ENCODE measurements at regions not wholly inside any gene's neighbourhood (a gene's known extent, or its start where the extent isn't known, plus 50 kb on each side); places are given as distances from the start of the nearest gene placed in this dataset.

- Histone ChIP-seq H3K79me2 (ENCODE audit: insufficient read depth, low read length) (no peaks in the 10 kb centered on the region), H3K4me2 (ENCODE audit: low read depth, low read length, poor library complexity, severe bottlenecking) (no peak overlapping the region), H3K9me2 (replicated peaks; ENCODE audit: low read depth, low read length) (no peaks in the 10 kb centered on the region), H3K4me1 (ENCODE audit: insufficient read depth, low read length, poor library complexity, severe bottlenecking) (no peaks in the 10 kb centered on the region), H3K36me3 (ENCODE audit: insufficient read depth, low read length) (no peaks in the 10 kb centered on the region), H3K9ac (ENCODE audit: low read depth, low read length, poor library complexity, severe bottlenecking) (no peak overlapping the region), H3K9me3 (ENCODE audit: insufficient read depth, low read depth, low read length) (no peaks in the 10 kb centered on the region), H2AFZ (ENCODE audit: low read length) (no peak overlapping the region), H3K27me3 (ENCODE audit: insufficient read depth, low read length, poor library complexity, severe bottlenecking) (no peaks in the 10 kb centered on the region), H3F3A (ENCODE audit: low read depth) (no peaks in the 10 kb centered on the region), H3K4me3 (ENCODE audit: low read length, poor library complexity, severe bottlenecking) (no peak overlapping the region), H4K20me1 (ENCODE audit: insufficient read depth, low read length, poor library complexity, severe bottlenecking) (no peaks in the 10 kb centered on the region)
- TF ChIP-seq CTCF (conservative IDR thresholded peaks at IDR 0.05; ENCODE audit: low read length) (no peak), EZH2phosphoT487 (IDR thresholded peaks at IDR 0.05; ENCODE audit: borderline replicate concordance) (no peak)
Observed at GRCh38 chr12:25308756-25309155, 58.0 kb upstream of the KRAS start.

- H4K20me1 ChIP-seq (ENCODE audit: insufficient read depth, low read length, poor library complexity, severe bottlenecking): no peaks in the 10 kb centered on the region
- H3K27me3 ChIP-seq (ENCODE audit: insufficient read depth, low read length, poor library complexity, severe bottlenecking): no peaks in the 10 kb centered on the region
- TF ChIP-seq CTCF (conservative IDR thresholded peaks at IDR 0.05; ENCODE audit: low read length) (no peak), EZH2phosphoT487 (IDR thresholded peaks at IDR 0.05; ENCODE audit: borderline replicate concordance) (no peak)
- H3K4me3 ChIP-seq (ENCODE audit: low read length, poor library complexity, severe bottlenecking): no peak overlapping the region
- H3K9ac ChIP-seq (ENCODE audit: low read depth, low read length, poor library complexity, severe bottlenecking): no peak overlapping the region
- H3K9me2 ChIP-seq (replicated peaks; ENCODE audit: low read depth, low read length): no peaks in the 10 kb centered on the region
- H3F3A ChIP-seq (ENCODE audit: low read depth): no peaks in the 10 kb centered on the region
- H3K36me3 ChIP-seq (ENCODE audit: insufficient read depth, low read length): no peaks in the 10 kb centered on the region
- no peaks in the 10 kb centered on the region for H3K79me2 ChIP-seq (ENCODE audit: insufficient read depth, low read length)
- no peaks in the 10 kb centered on the region for H3K9me3 ChIP-seq (ENCODE audit: insufficient read depth, low read depth, low read length)
- no peak overlapping the region for H3K4me2 ChIP-seq (ENCODE audit: low read depth, low read length, poor library complexity, severe bottlenecking)
- H2AFZ ChIP-seq (ENCODE audit: low read length): no peak overlapping the region
- no peaks in the 10 kb centered on the region for H3K4me1 ChIP-seq (ENCODE audit: insufficient read depth, low read length, poor library complexity, severe bottlenecking)
Observed at GRCh38 chr12:25307818-25308217, 57.1 kb upstream of the KRAS start.

GRCh38 chr12:25301798-25302197 is 51.1 kb upstream of the KRAS start:
- no peaks in the 10 kb centered on the region for H3K9me3 ChIP-seq (ENCODE audit: insufficient read depth, low read depth, low read length)
- no peaks in the 10 kb centered on the region for H4K20me1 ChIP-seq (ENCODE audit: insufficient read depth, low read length, poor library complexity, severe bottlenecking)
- TF ChIP-seq CTCF (conservative IDR thresholded peaks at IDR 0.05; ENCODE audit: low read length) (no peak), EZH2phosphoT487 (IDR thresholded peaks at IDR 0.05; ENCODE audit: borderline replicate concordance) (no peak)
- no peaks in the 10 kb centered on the region for H3K36me3 ChIP-seq (ENCODE audit: insufficient read depth, low read length)
- H3K27me3 ChIP-seq (ENCODE audit: insufficient read depth, low read length, poor library complexity, severe bottlenecking): no peaks in the 10 kb centered on the region
- no peak overlapping the region for H3K4me2 ChIP-seq (ENCODE audit: low read depth, low read length, poor library complexity, severe bottlenecking)
- no peaks in the 10 kb centered on the region for H3K4me1 ChIP-seq (ENCODE audit: insufficient read depth, low read length, poor library complexity, severe bottlenecking)
- H3K9me2 ChIP-seq (replicated peaks; ENCODE audit: low read depth, low read length): no peaks in the 10 kb centered on the region
- H3F3A ChIP-seq (ENCODE audit: low read depth): no peaks in the 10 kb centered on the region
- no peak overlapping the region for H2AFZ ChIP-seq (ENCODE audit: low read length)
- H3K9ac ChIP-seq (ENCODE audit: low read depth, low read length, poor library complexity, severe bottlenecking): no peak overlapping the region
- no peak overlapping the region for H3K4me3 ChIP-seq (ENCODE audit: low read length, poor library complexity, severe bottlenecking)
- no peaks in the 10 kb centered on the region for H3K79me2 ChIP-seq (ENCODE audit: insufficient read depth, low read length)
